DOHH2 (cell line): ENCODE measurements at regions not wholly inside any gene's neighbourhood (a gene's known extent, or its start where the extent isn't known, plus 50 kb on each side); places are given as distances from the start of the nearest gene placed in this dataset.

Experiments used
- H3F3A ChIP-seq: fragments of 200-600 bp; sonication (generic), shearing (Covaris generic); 2 replicates; pipeline ENCODE4 v1.6.0; 2016; ENCODE audit warnings: antibody characterized with exemption, mild to moderate bottlenecking; ENCODE audit not compliant: control insufficient read depth, insufficient read depth
- H3K27ac ChIP-seq: fragments of 200-600 bp; sonication (generic); 2 replicates; pipeline ENCODE4 v1.5.1; 2014; ENCODE audit warnings: low read depth, mild to moderate bottlenecking, low read length, moderate library complexity
- H3K27me3 ChIP-seq: fragments of 200-600 bp; sonication (generic); 2 replicates; pipeline ENCODE4 v1.6.1; 2014; ENCODE audit warnings: mild to moderate bottlenecking, low read length, mixed read lengths; ENCODE audit not compliant: control insufficient read depth
- H3K36me3 ChIP-seq: fragments of 200-600 bp; sonication (generic); 2 replicates; pipeline ENCODE4 v1.6.1; 2014; ENCODE audit warnings: mild to moderate bottlenecking, low read length, moderate library complexity, mixed read lengths; ENCODE audit not compliant: control insufficient read depth
- H3K4me1 ChIP-seq: fragments of 200-600 bp; sonication (generic); 2 replicates; pipeline ENCODE4 v1.6.1; 2014; ENCODE audit warnings: mild to moderate bottlenecking, low read length, mixed read lengths; ENCODE audit not compliant: control insufficient read depth
- H3K4me2 ChIP-seq: fragments of 200-600 bp; sonication (generic); 2 replicates; pipeline ENCODE4 v1.6.0; 2014; ENCODE audit warnings: mild to moderate bottlenecking, low read length, moderate library complexity
- H3K4me3 ChIP-seq: fragments of 200-600 bp; sonication (generic); 2 replicates; pipeline ENCODE4 v1.5.1; 2014; ENCODE audit warnings: mild to moderate bottlenecking, low read length, mixed read lengths
- H3K79me2 ChIP-seq: fragments of 200-600 bp; sonication (generic); 2 replicates; pipeline ENCODE4 v1.6.1; 2014; ENCODE audit warnings: mild to moderate bottlenecking, low read length, mixed read lengths; ENCODE audit not compliant: control insufficient read depth
- H3K9me2 ChIP-seq: fragments of 200-600 bp; sonication (generic); replicated peaks from 2 replicates; pipeline ENCODE4 v1.6.1; 2014; ENCODE audit warnings: mild to moderate bottlenecking, low read length, mixed read lengths; ENCODE audit not compliant: control insufficient read depth
- H3K9me3 ChIP-seq: fragments of 200-600 bp; sonication (generic); 2 replicates; pipeline ENCODE4 v1.6.1; 2014; ENCODE audit warnings: antibody characterized with exemption, low read length, mixed read lengths; ENCODE audit not compliant: control insufficient read depth, insufficient read depth
- H4K20me1 ChIP-seq: fragments of 200-600 bp; sonication (generic); 2 replicates; pipeline ENCODE4 v1.6.0; 2014; ENCODE audit warnings: low read depth, mild to moderate bottlenecking, antibody characterized with exemption, low read length, moderate library complexity; ENCODE audit not compliant: control insufficient read depth, insufficient read depth
- CTCF ChIP-seq: fragments of 200-600 bp; sonication (generic); IDR thresholded peaks from one replicate; pipeline ENCODE4 v1.5.1; 2014; ENCODE audit warnings: antibody characterized with exemption, mild to moderate bottlenecking, low read depth, low read length; ENCODE audit not compliant: poor library complexity, severe bottlenecking
- EZH2phosphoT487 ChIP-seq: fragments of 200-600 bp; sonication (generic); IDR thresholded peaks from 2 replicates; pipeline ENCODE4 v1.6.1; 2017; ENCODE audit warnings: borderline replicate concordance, mild to moderate bottlenecking, antibody characterized with exemption, low read length, moderate library complexity, mixed read lengths

- Histone ChIP-seq H4K20me1 (no peaks in the 10 kb centered on the region), H3K27ac (no peak overlapping the region), H3K4me1 (no peaks in the 10 kb centered on the region), H3K4me3 (no peak overlapping the region), H3F3A (no peaks in the 10 kb centered on the region), H3K4me2 (no peak overlapping the region), H3K79me2 (no peaks in the 10 kb centered on the region), H3K9me2 (no peaks in the 10 kb centered on the region), H3K27me3 (0 out of 2 replicates have a peak, but pooled peaks cover 9% of the 10 kb centered on the region), H3K36me3 (no peaks in the 10 kb centered on the region), H3K9me3 (no peaks in the 10 kb centered on the region)
- no peak for TF ChIP-seq EZH2phosphoT487
- no peak for TF ChIP-seq CTCF
These were observed 122.2 kb upstream of the SP4 start for GRCh38 chr7:21305455-21306235.

GRCh38 chr7:21314954-21315353 lies 112.9 kb upstream of the SP4 start:
- Histone ChIP-seq H3K4me3 (no peak overlapping the region), H4K20me1 (no peaks in the 10 kb centered on the region), H3K9me3 (no peaks in the 10 kb centered on the region), H3K27me3 (no peaks in the 10 kb centered on the region), H3K79me2 (no peaks in the 10 kb centered on the region), H3K27ac (no peak overlapping the region), H3K4me1 (no peaks in the 10 kb centered on the region), H3K9me2 (no peaks in the 10 kb centered on the region; the same call in 1 of the 2 replicates), H3K36me3 (no peaks in the 10 kb centered on the region), H3F3A (no peaks in the 10 kb centered on the region), H3K4me2 (no peak overlapping the region)
- TF ChIP-seq EZH2phosphoT487 (no peak), CTCF (no peak)

GRCh38 chr7:21317966-21318915 lies 109.6 kb upstream of the SP4 start:
- no peaks in the 10 kb centered on the region for H3K79me2 ChIP-seq
- no peaks in the 10 kb centered on the region for H3K27me3 ChIP-seq
- H4K20me1 ChIP-seq: no peaks in the 10 kb centered on the region
- H3K9me2 ChIP-seq: no peaks in the 10 kb centered on the region
- no peak for TF ChIP-seq CTCF
- H3K9me3 ChIP-seq: no peaks in the 10 kb centered on the region
- H3K4me2 ChIP-seq: no peak overlapping the region
- H3K4me1 ChIP-seq: no peaks in the 10 kb centered on the region
- H3F3A ChIP-seq: no peaks in the 10 kb centered on the region
- H3K4me3 ChIP-seq: no peak overlapping the region
- H3K36me3 ChIP-seq: no peaks in the 10 kb centered on the region
- no peak overlapping the region for H3K27ac ChIP-seq
